ENCODE measurements at regions not wholly inside any gene's neighbourhood (a gene's known extent, or its start where the extent isn't known, plus 50 kb on each side); places are given as distances from the start of the nearest gene placed in this dataset.

DNA sequence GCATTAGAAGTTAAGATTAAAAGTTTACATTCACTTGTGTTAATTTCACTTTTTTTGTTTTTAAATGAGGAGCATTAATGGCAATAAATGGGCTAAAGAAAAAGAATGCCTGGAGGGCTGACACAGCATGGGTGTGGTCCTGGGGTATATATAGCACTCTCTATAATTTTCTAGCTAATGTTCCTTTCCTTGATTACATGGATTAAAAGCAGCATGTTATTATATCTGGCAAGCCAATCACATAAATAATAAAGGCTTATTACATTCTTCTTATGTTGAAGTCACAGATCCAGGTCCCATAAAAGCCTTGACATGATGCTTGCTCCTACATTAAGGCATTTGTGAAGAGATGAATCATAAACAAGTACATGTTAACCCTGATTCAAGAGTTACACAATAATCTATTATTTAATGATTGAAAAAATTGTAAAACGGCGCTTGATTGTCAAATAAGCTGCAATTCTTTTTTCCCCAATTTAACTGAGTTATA is 91.4 kb downstream of the LYPLAL1 start:
- no peak for DNase-seq

DNA sequence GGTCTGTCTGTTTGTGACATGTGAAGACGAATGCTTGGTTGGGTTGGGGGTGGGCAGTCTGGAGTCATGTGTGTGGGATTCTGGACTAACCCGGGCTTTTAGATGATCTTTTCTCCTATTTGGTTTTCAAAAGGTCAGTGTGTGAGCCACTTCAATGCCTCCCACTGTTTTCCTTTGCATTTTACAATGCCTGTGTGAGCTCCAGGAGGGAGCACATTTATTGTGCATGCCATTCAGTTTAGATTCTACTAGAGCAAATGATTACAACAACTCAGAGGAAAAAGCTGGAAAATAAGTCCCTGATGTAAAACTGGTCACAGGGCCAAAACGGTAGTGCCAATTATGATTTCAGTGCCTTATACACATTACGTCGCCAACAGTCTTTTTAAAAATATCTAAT is 90.9 kb downstream of the LYPLAL1 start:
- DNase-seq, result no peak
